ENCODE measurements at regions not wholly inside any gene's neighbourhood (a gene's known extent, or its start where the extent isn't known, plus 50 kb on each side); places are given as distances from the start of the nearest gene placed in this dataset.
"Not testable (repeated sequence)": the region's sequence is repeated elsewhere in the genome, so short reads cannot be mapped to it uniquely, and the experiment has no call there.

DNA sequence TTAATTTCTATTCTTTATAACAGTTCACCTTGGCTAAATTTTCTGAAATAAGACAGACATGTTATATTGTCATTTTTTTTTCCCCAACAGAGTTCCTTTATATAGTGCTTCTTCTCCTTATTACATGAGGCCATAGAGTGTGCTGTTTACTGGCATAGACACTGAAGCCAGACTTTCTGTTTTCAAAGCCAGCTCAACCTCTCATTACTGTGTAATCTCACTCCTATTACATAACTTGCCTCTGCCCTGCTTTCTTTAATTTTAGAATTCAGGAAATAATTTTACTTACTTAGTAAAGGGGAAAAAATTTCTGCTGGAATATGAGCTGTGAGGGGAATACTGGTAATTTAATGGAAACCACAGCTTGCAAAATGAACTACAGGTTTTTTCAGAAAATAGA, 1380.4 kb downstream of the SLITRK1 start:
- no peak for DNase-seq (ENCODE audit: low read depth, low spot score)
- no peak for TF ChIP-seq CTCF (IDR thresholded peaks at IDR 0.05; ENCODE audit: insufficient read depth, low read length, missing control alignments)
- ChIA-PET CTCF (no interaction called here), POLR2A (no interaction called here)
- no peak overlapping the region for H3K4me3 ChIP-seq (ENCODE audit: low read depth, low read length)

DNA sequence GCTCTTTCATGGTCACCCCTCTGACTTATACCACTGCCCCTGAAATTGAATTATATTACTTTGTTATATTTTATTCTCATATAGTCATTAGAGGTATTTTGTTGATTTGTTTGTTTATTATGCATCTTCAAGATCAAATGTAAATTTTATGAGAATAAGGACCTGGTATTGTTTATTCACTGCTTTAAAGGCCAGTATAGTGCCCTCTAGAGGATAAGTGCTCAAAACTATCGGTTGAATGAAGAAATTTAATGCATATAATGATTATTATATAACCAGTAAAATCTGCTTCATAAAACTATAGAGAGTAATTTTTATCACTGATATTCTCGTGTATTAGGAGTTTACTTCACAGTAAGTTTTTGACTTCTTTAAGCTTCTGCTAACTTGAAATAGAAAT, 1401.9 kb downstream of the SLITRK1 start:
- CTCF ChIA-PET: no interaction called here
- TF ChIP-seq CTCF (IDR thresholded peaks at IDR 0.05; ENCODE audit: insufficient read depth, low read length, missing control alignments): no peak
- H3K4me3 ChIP-seq (ENCODE audit: low read depth, low read length): no peak overlapping the region
- DNase-seq (ENCODE audit: low read depth, low spot score): no peak
- POLR2A ChIA-PET: no interaction called here

DNA sequence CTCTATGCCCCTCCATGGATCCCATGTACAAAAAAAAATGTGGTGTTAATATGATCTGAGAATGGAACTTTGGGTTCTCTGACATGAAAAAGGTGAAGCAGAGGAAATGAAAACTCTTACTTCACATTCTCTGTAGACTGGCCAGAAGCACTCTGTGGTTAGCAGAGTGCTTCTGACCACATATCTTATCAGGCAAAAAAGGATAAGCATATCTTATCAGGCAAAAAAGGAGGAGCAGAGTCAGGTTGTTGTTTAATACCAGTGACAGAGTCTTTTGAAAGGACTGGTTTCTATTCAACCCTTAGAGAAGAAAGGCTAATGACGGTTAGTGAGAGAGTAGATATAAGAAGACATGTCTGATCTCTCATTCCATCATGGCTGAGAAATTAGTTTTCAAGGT, 1404.8 kb downstream of the SLITRK1 start:
- ChIA-PET CTCF (no interaction called here), POLR2A (no interaction called here)
- no peak for TF ChIP-seq CTCF (IDR thresholded peaks at IDR 0.05; ENCODE audit: insufficient read depth, low read length, missing control alignments)
- DNase-seq (ENCODE audit: low read depth, low spot score): no peak
- no peak overlapping the region for H3K4me3 ChIP-seq (ENCODE audit: low read depth, low read length)

DNA sequence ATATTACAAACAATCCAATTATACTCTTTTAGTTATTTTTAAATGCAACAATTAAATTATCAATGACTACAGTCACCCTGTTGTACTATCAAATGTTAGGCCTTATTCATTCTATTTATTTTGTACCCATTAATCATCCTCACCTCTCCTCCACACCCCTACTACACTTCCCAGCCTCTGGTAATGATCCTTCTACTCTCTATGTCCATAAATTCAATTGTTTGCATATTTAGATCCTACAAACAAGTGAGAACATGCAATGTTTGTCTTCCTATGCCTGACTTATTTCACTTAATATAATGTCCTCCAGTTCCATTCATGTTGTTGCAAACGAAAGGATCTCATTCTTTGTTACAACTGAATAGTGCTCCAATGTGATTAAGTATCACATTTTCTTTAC, 1414.6 kb downstream of the SLITRK1 start:
- ChIA-PET CTCF (no interaction called here), POLR2A (no interaction called here)
- no peak for TF ChIP-seq CTCF (IDR thresholded peaks at IDR 0.05; ENCODE audit: insufficient read depth, low read length, missing control alignments)
- DNase-seq (ENCODE audit: low read depth, low spot score): no peak
- H3K4me3 ChIP-seq (ENCODE audit: low read depth, low read length): no peak overlapping the region

DNA sequence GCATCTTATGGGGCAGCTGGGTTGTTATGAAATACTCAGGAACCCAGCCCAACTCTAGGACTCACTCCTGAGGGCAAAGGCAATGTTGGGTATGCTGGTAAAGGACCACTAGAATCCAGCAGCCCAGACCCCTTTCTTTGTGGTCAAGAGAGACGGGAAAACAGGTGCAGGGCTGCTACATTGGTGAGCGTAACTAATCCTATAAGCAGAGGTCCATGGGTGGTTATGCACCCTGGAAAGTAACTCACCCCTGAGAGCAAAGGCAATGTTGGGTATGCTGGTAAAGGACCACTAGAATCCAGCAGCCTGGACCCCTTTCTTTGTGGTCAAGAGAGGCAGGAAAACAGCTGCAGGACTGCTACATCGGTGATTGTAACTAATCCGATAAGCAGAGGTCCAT, 1422.7 kb downstream of the SLITRK1 start:
- POLR2A ChIA-PET; DNase-seq (ENCODE audit: low read depth, low spot score); H3K4me3 ChIP-seq (ENCODE audit: low read depth, low read length); CTCF ChIA-PET: not testable (repeated sequence)

- no peak overlapping the region for H3K4me3 ChIP-seq (ENCODE audit: low read depth, low read length)
- CTCF ChIA-PET: no interaction called here
- TF ChIP-seq CTCF (IDR thresholded peaks at IDR 0.05; ENCODE audit: insufficient read depth, low read length, missing control alignments): no peak
- POLR2A ChIA-PET: no interaction called here
- DNase-seq (ENCODE audit: low read depth, low spot score): no peak
These were observed 1424.1 kb downstream of the SLITRK1 start for GRCh38 chr13:82458169-82458568.

DNA sequence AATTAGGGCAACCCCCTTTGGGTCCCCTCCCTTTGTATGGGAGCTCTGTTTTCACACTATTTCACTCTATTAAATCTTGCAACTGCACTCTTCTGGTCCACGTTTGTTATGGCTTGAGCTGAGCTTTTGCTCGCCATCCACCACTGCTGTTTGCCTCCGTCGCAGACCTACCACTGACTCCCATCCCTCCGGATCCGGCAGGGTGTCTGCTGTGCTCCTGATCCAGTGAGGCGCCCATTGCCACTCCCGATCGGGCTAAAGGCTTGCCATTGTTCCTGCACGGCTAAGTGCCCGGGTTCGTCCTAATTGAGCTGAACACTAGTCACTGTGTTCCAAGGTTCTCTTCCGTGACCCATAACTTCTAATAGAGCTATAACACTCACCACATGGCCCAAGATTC, 1424.7 kb downstream of the SLITRK1 start:
- H3K4me3 ChIP-seq (ENCODE audit: low read depth, low read length); CTCF ChIA-PET; DNase-seq (ENCODE audit: low read depth, low spot score); POLR2A ChIA-PET: not testable (repeated sequence)
